Hepatocyte (in vitro differentiated cells): ENCODE measurements at regions not wholly inside any gene's neighbourhood (a gene's known extent, or its start where the extent isn't known, plus 50 kb on each side); places are given as distances from the start of the nearest gene placed in this dataset.
A peak's percentile ranks its signal among the peaks of the same experiment; 100 is the strongest.

Experiments used
- DNase-seq: peaks from one replicate; pipeline ENCODE4 v3.0.0-alpha.2; 2016; ENCODE audit warnings: low spot score
- H2AFZ ChIP-seq: fragments of 200-600 bp; sonication (generic); 2 replicates; pipeline ENCODE4 v1.6.0; 2016; ENCODE audit warnings: antibody characterized with exemption, mild to moderate bottlenecking
- H3K27ac ChIP-seq: fragments of 200-600 bp; sonication (generic); 2 replicates; pipeline ENCODE4 v1.5.1; 2016; ENCODE audit warnings: mild to moderate bottlenecking
- H3K27me3 ChIP-seq: fragments of 200-600 bp; sonication (generic); 2 replicates; pipeline ENCODE4 v1.6.1; 2016
- H3K36me3 ChIP-seq: fragments of 200-600 bp; sonication (generic); replicated peaks from 2 replicates; pipeline ENCODE4 v1.5.1; 2016; ENCODE audit warnings: low read depth; ENCODE audit not compliant: insufficient read depth
- H3K4me1 ChIP-seq: fragments of 200-600 bp; sonication (generic); 2 replicates; pipeline ENCODE4 v1.5.1; 2016; ENCODE audit warnings: mild to moderate bottlenecking, moderate library complexity; ENCODE audit not compliant: insufficient read depth
- H3K4me2 ChIP-seq: fragments of 200-600 bp; sonication (generic); 2 replicates; pipeline ENCODE4 v1.6.0; 2016
- H3K4me3 ChIP-seq: fragments of 200-600 bp; sonication (generic); 2 replicates; pipeline ENCODE4 v1.5.1; 2016; ENCODE audit warnings: mild to moderate bottlenecking
- H3K79me2 ChIP-seq: fragments of 200-600 bp; sonication (generic); 2 replicates; pipeline ENCODE4 v1.6.0; 2017; ENCODE audit warnings: mild to moderate bottlenecking
- H3K9me2 ChIP-seq: fragments of 200-600 bp; sonication (generic); replicated peaks from 2 replicates; pipeline ENCODE4 v1.6.0; 2017; ENCODE audit warnings: mild to moderate bottlenecking; ENCODE audit not compliant: insufficient read depth
- H3K9me3 ChIP-seq: fragments of 200-600 bp; sonication (generic); 2 replicates; pipeline ENCODE4 v1.5.1; 2016; ENCODE audit warnings: low read depth, mild to moderate bottlenecking
- H4K20me1 ChIP-seq: fragments of 200-600 bp; sonication (generic); 2 replicates; pipeline ENCODE4 v1.6.0; 2016; ENCODE audit warnings: mild to moderate bottlenecking; ENCODE audit not compliant: insufficient read depth, poor library complexity, severe bottlenecking
- EZH2 ChIP-seq: fragments of 200-600 bp; sonication (generic); IDR thresholded peaks from 2 replicates; pipeline ENCODE4 v1.6.1; 2016; ENCODE audit warnings: antibody characterized with exemption, mild to moderate bottlenecking, borderline replicate concordance
- EZH2phosphoT487 ChIP-seq: fragments of 200-600 bp; sonication (generic); IDR thresholded peaks from one replicate; pipeline ENCODE4 v1.6.1; 2018; ENCODE audit warnings: antibody characterized with exemption, mild to moderate bottlenecking, low read depth, moderate library complexity; ENCODE audit not compliant: unreplicated experiment, severe bottlenecking
- WGBS: methylation state at CpG from one replicate; pipeline ENCODE4 v1.1.6; 2016; ENCODE audit warnings: low lambda C conversion rate; ENCODE audit errors: missing lambda C conversion rate; 5-methylcytosine and 5-hydroxymethylcytosine counted together
- TF ChIP-seq, protein P1 (sequence below): fragments of 200-600 bp; sonication (generic); IDR thresholded peaks from 2 replicates; pipeline ENCODE4 v1.5.1; 2016; ENCODE audit warnings: antibody characterized with exemption, mild to moderate bottlenecking; ENCODE audit not compliant: poor library complexity

DNA sequence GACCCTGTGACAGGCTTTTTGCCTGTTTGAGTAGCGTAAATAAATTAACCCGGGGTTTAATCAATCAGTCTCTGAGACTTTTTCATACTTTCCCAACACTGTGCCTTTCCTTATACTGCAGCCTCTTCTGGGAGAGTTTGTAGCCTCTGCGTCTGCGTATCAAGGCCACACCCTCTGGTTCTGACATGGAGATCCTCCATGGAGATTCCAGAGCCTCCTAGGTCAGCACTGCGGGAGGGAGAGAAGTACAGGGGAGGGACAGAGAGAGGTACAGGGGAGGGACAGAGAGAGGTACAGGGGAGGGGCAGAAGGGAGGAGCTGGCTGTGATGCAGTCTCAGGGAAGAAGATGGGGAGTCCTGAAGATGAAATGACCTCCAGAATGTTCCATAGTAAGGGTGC lies 166.0 kb downstream of the ARL4C start:
- peak; percentile 32 for DNase-seq
- Histone ChIP-seq H3K36me3 (no peaks in the 10 kb centered on the region), H3K79me2 (no peaks in the 10 kb centered on the region), H2AFZ (no peak overlapping the region), H3K9me3 (no peaks in the 10 kb centered on the region), H4K20me1 (no peaks in the 10 kb centered on the region), H3K27ac (no peak overlapping the region), H3K9me2 (no peaks in the 10 kb centered on the region), H3K4me2 (no peak overlapping the region), H3K27me3 (no peaks in the 10 kb centered on the region), H3K4me1 (peaks cover 3% of the 10 kb centered on the region), H3K4me3 (no peak overlapping the region)
- TF ChIP-seq, protein P1, sequence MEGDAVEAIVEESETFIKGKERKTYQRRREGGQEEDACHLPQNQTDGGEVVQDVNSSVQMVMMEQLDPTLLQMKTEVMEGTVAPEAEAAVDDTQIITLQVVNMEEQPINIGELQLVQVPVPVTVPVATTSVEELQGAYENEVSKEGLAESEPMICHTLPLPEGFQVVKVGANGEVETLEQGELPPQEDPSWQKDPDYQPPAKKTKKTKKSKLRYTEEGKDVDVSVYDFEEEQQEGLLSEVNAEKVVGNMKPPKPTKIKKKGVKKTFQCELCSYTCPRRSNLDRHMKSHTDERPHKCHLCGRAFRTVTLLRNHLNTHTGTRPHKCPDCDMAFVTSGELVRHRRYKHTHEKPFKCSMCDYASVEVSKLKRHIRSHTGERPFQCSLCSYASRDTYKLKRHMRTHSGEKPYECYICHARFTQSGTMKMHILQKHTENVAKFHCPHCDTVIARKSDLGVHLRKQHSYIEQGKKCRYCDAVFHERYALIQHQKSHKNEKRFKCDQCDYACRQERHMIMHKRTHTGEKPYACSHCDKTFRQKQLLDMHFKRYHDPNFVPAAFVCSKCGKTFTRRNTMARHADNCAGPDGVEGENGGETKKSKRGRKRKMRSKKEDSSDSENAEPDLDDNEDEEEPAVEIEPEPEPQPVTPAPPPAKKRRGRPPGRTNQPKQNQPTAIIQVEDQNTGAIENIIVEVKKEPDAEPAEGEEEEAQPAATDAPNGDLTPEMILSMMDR: no peak
- no peak for TF ChIP-seq EZH2phosphoT487
- no peak for TF ChIP-seq EZH2
- WGBS: 49% methylated on average over 5 of the region's 5 CpGs

DNA sequence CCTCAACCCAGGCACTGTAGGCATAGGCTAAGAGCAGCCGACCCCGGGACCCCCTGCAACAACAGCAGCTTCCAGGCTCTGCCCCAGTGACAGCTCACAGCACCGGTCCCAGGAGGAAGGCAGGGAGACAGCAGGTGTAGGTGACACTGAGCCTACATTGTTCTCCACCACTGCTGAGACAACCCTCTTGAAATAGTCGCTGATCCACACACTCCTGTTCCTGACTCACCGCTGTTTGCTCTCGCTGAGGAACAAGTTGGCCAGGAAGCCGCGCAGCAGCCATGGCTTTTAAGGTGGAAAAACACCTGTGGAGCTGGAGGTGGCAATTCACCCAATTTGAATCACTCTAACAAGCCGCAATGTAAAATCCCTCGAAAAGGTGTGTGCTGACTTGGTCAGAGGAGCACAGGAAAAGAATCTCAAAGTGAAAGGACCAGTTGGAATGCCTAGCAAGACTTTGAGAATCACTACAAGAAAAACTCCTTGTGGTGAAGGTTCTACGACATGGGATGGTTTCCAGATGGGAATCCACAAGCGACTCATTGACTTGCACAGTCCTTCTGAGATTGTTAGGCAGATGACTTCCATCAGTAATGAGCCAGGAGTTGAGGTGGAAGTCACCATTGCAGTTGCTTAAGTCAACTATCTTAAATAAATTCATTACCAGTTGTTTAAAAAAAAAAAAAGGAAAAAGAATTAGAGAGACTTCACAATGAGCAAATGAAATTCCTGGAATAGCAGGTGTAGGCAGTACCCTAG lies 167.5 kb downstream of the ARL4C start:
- H4K20me1 ChIP-seq: no peaks in the 10 kb centered on the region
- H3K4me3 ChIP-seq: no peak overlapping the region
- no peaks in the 10 kb centered on the region for H3K9me3 ChIP-seq
- no peak overlapping the region for H3K27ac ChIP-seq
- no peak for DNase-seq
- 85% methylated on average over 12 of the region's 12 CpGs for WGBS
- H3K36me3 ChIP-seq: no peaks in the 10 kb centered on the region
- TF ChIP-seq EZH2 (no peak), EZH2phosphoT487 (no peak)
- TF ChIP-seq, protein P1: no peak
- H3K27me3 ChIP-seq: no peaks in the 10 kb centered on the region
- H3K9me2 ChIP-seq: no peaks in the 10 kb centered on the region
- no peak overlapping the region for H3K4me2 ChIP-seq
- H3K79me2 ChIP-seq: no peaks in the 10 kb centered on the region
- no peak overlapping the region for H2AFZ ChIP-seq
- peaks cover 3% of the 10 kb centered on the region for H3K4me1 ChIP-seq

DNA sequence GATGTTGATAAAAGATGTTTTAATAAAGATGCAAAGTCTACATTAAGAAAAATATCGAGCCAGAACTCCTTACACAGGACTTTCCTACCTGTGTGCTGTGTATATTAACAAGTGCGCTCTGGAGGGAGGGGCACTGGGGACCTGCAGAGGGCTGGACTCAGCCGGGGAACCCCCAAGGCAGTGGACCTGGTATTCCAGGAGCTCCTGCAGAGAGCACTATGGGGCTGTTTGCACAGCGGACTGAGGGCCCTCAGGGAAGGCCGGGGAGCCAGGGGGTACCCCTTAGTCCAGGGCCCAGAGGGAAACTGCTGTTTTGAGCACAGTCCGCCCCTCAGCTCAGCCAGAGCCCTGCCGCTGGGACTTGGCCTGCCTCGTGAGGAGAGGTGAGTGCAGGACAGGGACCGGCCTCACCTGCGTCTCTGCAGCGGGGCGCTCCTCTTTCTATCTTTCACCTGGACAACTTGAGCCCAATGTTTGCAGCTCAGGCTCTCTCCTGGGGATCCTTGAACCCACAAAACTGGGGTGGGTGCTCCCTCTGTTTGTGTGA lies 168.4 kb downstream of the ARL4C start:
- Histone ChIP-seq H3K27me3 (no peaks in the 10 kb centered on the region), H3K27ac (no peak overlapping the region), H3K36me3 (no peaks in the 10 kb centered on the region), H4K20me1 (no peaks in the 10 kb centered on the region), H3K4me3 (no peak overlapping the region), H3K79me2 (no peaks in the 10 kb centered on the region), H3K4me1 (peaks cover 1% of the 10 kb centered on the region), H3K4me2 (no peak overlapping the region), H3K9me2 (no peaks in the 10 kb centered on the region), H2AFZ (no peak overlapping the region), H3K9me3 (no peaks in the 10 kb centered on the region)
- DNase-seq: no peak
- TF ChIP-seq EZH2phosphoT487: no peak
- TF ChIP-seq EZH2: no peak
- TF ChIP-seq, protein P1: no peak
- 86% methylated on average over 12 of the region's 12 CpGs for WGBS
